ENCODE measurements at regions not wholly inside any gene's neighbourhood (a gene's known extent, or its start where the extent isn't known, plus 50 kb on each side); places are given as distances from the start of the nearest gene placed in this dataset.

GRCh38 chr2:16124881-16125613, 184.7 kb downstream of the MYCN start:
- CTCF ChIA-PET = no interaction called here
- Histone ChIP-seq H3K9me3 (ENCODE audit: control insufficient read depth, insufficient read depth, low read depth, low read length) (no peaks in the 10 kb centered on the region), H3K36me3 (ENCODE audit: control insufficient read depth in 2 of 2, insufficient read depth in 1 of 2, low read length in 2 of 2) (no peaks in the 10 kb centered on the region), H3K4me1 (ENCODE audit: control insufficient read depth, insufficient read depth, low read length) (no peaks in the 10 kb centered on the region), H3K27ac (ENCODE audit: extremely low read depth, low read depth, low read length) (no peak overlapping the region), H3K4me3 (ENCODE audit: low read depth, low read length) (no peak overlapping the region)
- POLR2A ChIA-PET = no interaction called here
- no peak for TF ChIP-seq GFI1B (tag by site-specific recombination; IDR thresholded peaks at IDR 0.05)
- TF ChIP-seq ZIC2 (tag by site-specific recombination; IDR thresholded peaks at IDR 0.05) = no peak
- no peak for TF ChIP-seq KLF7 (tag by site-specific recombination; IDR thresholded peaks at IDR 0.05; ENCODE audit: borderline replicate concordance)
- no peak for TF ChIP-seq ZNF23 (tag by site-specific recombination; IDR thresholded peaks at IDR 0.05; ENCODE audit: borderline replicate concordance)
- no peak for TF ChIP-seq ZNF292 (tag by site-specific recombination; IDR thresholded peaks at IDR 0.05; ENCODE audit: borderline replicate concordance, low read depth)
- TF ChIP-seq ZNF449 (tag by site-specific recombination; IDR thresholded peaks at IDR 0.05) = no peak
- TF ChIP-seq ZNF623 (tag by site-specific recombination; IDR thresholded peaks at IDR 0.05) = no peak
- TF ChIP-seq ZNF266 (tag by site-specific recombination; IDR thresholded peaks at IDR 0.05; ENCODE audit: low read depth) = no peak
- TF ChIP-seq, protein P1, sequence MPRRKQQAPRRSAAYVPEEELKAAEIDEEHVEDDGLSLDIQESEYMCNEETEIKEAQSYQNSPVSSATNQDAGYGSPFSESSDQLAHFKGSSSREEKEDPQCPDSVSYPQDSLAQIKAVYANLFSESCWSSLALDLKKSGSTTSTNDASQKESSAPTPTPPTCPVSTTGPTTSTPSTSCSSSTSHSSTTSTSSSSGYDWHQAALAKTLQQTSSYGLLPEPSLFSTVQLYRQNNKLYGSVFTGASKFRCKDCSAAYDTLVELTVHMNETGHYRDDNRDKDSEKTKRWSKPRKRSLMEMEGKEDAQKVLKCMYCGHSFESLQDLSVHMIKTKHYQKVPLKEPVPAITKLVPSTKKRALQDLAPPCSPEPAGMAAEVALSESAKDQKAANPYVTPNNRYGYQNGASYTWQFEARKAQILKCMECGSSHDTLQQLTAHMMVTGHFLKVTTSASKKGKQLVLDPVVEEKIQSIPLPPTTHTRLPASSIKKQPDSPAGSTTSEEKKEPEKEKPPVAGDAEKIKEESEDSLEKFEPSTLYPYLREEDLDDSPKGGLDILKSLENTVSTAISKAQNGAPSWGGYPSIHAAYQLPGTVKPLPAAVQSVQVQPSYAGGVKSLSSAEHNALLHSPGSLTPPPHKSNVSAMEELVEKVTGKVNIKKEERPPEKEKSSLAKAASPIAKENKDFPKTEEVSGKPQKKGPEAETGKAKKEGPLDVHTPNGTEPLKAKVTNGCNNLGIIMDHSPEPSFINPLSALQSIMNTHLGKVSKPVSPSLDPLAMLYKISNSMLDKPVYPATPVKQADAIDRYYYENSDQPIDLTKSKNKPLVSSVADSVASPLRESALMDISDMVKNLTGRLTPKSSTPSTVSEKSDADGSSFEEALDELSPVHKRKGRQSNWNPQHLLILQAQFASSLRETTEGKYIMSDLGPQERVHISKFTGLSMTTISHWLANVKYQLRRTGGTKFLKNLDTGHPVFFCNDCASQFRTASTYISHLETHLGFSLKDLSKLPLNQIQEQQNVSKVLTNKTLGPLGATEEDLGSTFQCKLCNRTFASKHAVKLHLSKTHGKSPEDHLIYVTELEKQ (tag by site-specific recombination; IDR thresholded peaks at IDR 0.05; ENCODE audit: borderline replicate concordance) = no peak
- no peak for TF ChIP-seq ZEB2 (tag by site-specific recombination; IDR thresholded peaks at IDR 0.05)
- TF ChIP-seq KLF9 (tag by site-specific recombination; IDR thresholded peaks at IDR 0.05; ENCODE audit: low read depth) = no peak
- no peak for TF ChIP-seq ZNF175 (tag by site-specific recombination; IDR thresholded peaks at IDR 0.05)
- no peak for TF ChIP-seq SP7 (tag by site-specific recombination; IDR thresholded peaks at IDR 0.05)
- TF ChIP-seq ZXDB (tag by site-specific recombination; IDR thresholded peaks at IDR 0.05) = no peak
- TF ChIP-seq, protein P2, sequence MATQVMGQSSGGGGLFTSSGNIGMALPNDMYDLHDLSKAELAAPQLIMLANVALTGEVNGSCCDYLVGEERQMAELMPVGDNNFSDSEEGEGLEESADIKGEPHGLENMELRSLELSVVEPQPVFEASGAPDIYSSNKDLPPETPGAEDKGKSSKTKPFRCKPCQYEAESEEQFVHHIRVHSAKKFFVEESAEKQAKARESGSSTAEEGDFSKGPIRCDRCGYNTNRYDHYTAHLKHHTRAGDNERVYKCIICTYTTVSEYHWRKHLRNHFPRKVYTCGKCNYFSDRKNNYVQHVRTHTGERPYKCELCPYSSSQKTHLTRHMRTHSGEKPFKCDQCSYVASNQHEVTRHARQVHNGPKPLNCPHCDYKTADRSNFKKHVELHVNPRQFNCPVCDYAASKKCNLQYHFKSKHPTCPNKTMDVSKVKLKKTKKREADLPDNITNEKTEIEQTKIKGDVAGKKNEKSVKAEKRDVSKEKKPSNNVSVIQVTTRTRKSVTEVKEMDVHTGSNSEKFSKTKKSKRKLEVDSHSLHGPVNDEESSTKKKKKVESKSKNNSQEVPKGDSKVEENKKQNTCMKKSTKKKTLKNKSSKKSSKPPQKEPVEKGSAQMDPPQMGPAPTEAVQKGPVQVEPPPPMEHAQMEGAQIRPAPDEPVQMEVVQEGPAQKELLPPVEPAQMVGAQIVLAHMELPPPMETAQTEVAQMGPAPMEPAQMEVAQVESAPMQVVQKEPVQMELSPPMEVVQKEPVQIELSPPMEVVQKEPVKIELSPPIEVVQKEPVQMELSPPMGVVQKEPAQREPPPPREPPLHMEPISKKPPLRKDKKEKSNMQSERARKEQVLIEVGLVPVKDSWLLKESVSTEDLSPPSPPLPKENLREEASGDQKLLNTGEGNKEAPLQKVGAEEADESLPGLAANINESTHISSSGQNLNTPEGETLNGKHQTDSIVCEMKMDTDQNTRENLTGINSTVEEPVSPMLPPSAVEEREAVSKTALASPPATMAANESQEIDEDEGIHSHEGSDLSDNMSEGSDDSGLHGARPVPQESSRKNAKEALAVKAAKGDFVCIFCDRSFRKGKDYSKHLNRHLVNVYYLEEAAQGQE (tag by site-specific recombination; IDR thresholded peaks at IDR 0.05) = no peak
- TF ChIP-seq, protein P3, sequence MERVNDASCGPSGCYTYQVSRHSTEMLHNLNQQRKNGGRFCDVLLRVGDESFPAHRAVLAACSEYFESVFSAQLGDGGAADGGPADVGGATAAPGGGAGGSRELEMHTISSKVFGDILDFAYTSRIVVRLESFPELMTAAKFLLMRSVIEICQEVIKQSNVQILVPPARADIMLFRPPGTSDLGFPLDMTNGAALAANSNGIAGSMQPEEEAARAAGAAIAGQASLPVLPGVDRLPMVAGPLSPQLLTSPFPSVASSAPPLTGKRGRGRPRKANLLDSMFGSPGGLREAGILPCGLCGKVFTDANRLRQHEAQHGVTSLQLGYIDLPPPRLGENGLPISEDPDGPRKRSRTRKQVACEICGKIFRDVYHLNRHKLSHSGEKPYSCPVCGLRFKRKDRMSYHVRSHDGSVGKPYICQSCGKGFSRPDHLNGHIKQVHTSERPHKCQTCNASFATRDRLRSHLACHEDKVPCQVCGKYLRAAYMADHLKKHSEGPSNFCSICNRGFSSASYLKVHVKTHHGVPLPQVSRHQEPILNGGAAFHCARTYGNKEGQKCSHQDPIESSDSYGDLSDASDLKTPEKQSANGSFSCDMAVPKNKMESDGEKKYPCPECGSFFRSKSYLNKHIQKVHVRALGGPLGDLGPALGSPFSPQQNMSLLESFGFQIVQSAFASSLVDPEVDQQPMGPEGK (tag by site-specific recombination; IDR thresholded peaks at IDR 0.05) = no peak
- TF ChIP-seq ZBTB20 (tag by site-specific recombination; IDR thresholded peaks at IDR 0.05) = no peak
- TF ChIP-seq, protein P4, sequence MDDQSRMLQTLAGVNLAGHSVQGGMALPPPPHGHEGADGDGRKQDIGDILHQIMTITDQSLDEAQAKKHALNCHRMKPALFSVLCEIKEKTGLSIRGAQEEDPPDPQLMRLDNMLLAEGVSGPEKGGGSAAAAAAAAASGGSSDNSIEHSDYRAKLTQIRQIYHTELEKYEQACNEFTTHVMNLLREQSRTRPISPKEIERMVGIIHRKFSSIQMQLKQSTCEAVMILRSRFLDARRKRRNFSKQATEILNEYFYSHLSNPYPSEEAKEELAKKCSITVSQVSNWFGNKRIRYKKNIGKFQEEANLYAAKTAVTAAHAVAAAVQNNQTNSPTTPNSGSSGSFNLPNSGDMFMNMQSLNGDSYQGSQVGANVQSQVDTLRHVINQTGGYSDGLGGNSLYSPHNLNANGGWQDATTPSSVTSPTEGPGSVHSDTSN (CRISPR knock-in tag; IDR thresholded peaks at IDR 0.05) = no peak
- TF ChIP-seq ZNF302 (tag by site-specific recombination; IDR thresholded peaks at IDR 0.05; ENCODE audit: low read depth) = no peak
- TF ChIP-seq ZFP69B (tag by site-specific recombination; IDR thresholded peaks at IDR 0.05) = no peak
